Heart left ventricle (tissue), 16 donors: ENCODE measurements at regions not wholly inside any gene's neighbourhood (a gene's known extent, or its start where the extent isn't known, plus 50 kb on each side); places are given as distances from the start of the nearest gene placed in this dataset.

Experiments
- ATAC-seq, 4 donors: fragments of 200-7000 bp; cut with Tn5 transposase; one replicate each; pipeline ENCODE4 v1.9.1; 2020 to 2022; ENCODE audit warnings: moderate library complexity in 4 of 4, mild to moderate bottlenecking in 3 of 4, moderate number of reproducible peaks in 1 of 4
- DNase-seq, 5 donors: peaks; one replicate each; pipeline ENCODE4 v3.0.0-alpha.2; 2020
- H3K27ac ChIP-seq, 12 donors: fragments of 200-600 bp; sonication (generic) in 4 of 12; one replicate each; pipeline versions ENCODE4 v1.5.0 to v1.8.0; 2016 to 2022; ENCODE audit warnings: mild to moderate bottlenecking in 2 of 12
- H3K27me3 ChIP-seq, 9 donors: fragments of 200-600 bp; sonication (generic) in 2 of 9; one replicate each; pipeline versions ENCODE4 v1.5.1 to v1.8.0; 2016 to 2022; ENCODE audit warnings: mild to moderate bottlenecking in 3 of 9
- H3K36me3 ChIP-seq, 9 donors: fragments of 200-600 bp; sonication (generic) in 2 of 9; one replicate each; pipeline versions ENCODE4 v1.5.0 to v1.8.0; 2018 to 2022; ENCODE audit warnings: mild to moderate bottlenecking in 2 of 9
- H3K4me1 ChIP-seq, 12 donors: fragments of 200-600 bp; sonication (generic) in 4 of 12; one replicate each; pipeline versions ENCODE4 v1.5.0 to v1.8.0; 2016 to 2022; ENCODE audit warnings: mild to moderate bottlenecking in 3 of 12
- H3K4me3 ChIP-seq, 12 donors: fragments of 200-600 bp; sonication (generic) in 4 of 12; one replicate each; pipeline versions ENCODE4 v1.5.0 to v1.8.0; 2017 to 2022; ENCODE audit warnings: mild to moderate bottlenecking in 9 of 12, moderate library complexity in 4 of 12
- H3K9me3 ChIP-seq, 12 donors: fragments of 200-600 bp; sonication (generic) in 4 of 12; one replicate each; pipeline versions ENCODE4 v1.5.0 to v1.8.0; 2016 to 2022; ENCODE audit warnings: mild to moderate bottlenecking in 1 of 12
- POLR2A ChIP-seq, 2 donors: fragments of 450-650 bp; IDR thresholded peaks; one replicate each; pipeline ENCODE4 v1.6.1; 2017; ENCODE audit warnings: antibody characterized with exemption in 2 of 2, mild to moderate bottlenecking in 2 of 2, moderate library complexity in 2 of 2
- WGBS, 4 donors: extraction: QIAGEN DNeasy Blood & Tissue Kit in 2 of 4; methylation state at CpG; one replicate each; pipeline versions ENCODE4 v1.1.5 to v1.1.7; 2013 to 2018; 5-methylcytosine and 5-hydroxymethylcytosine counted together
- intact Hi-C, 10 donors: fragments of 100-400 bp; cut with DNase I; formaldehyde crosslinking; loops; one replicate each; pipeline versions ENCODE4 v1.11.1 to v1.14.2; 2022
- TF ChIP-seq, protein P1 (sequence below), 12 donors: fragments of 200-600 bp; sonication (generic) in 4 of 12; IDR thresholded peaks; one replicate each; pipeline versions ENCODE4 v1.5.0 to v1.8.0; 2018 to 2022; ENCODE audit warnings: antibody characterized with exemption in 12 of 12, mild to moderate bottlenecking in 5 of 12
- donor health status: ischemic (EF 13 %, LVEDD 7.1; RV severe dilation, severe dysfunction).
- donor health status: healthy with polysubstance abuse.
- donor health status: DM: no; HTN: yes; CAD: no.
- donor health status: DM: no; HTN: no; CAD: no.
- donor health status: ischemic (EF 25% LVEDD 6.9; RV normal size, moderate dysfunction).
- donor health status: ischemic (EF 25% LVEDD 5.7; RV mildly dilated, moderate dysfunction).
- donor health status: healthy.
- donor health status: DM: yes; HTN: yes; CAD: no.
- donor health status: ischemic (EF 35%, LVEDD 5.7; RV mildly dilated, moderate dysfunction).
- donor health status: nonischemic (EF 11% LVEDD 7.7; RV severe dilation, severe dysfunction).
- donor health status: DM: yes; HTN: yes; CAD: no.
- donor health status: PGD.
- donor health status: ischemic (EF 29% LVEDD 5.4; RV normal size, mild dysfunction).
- donor health status: nonischemic (EF 23%, LVEDD 6.1; RV moderate dilation, normal function).

DNA sequence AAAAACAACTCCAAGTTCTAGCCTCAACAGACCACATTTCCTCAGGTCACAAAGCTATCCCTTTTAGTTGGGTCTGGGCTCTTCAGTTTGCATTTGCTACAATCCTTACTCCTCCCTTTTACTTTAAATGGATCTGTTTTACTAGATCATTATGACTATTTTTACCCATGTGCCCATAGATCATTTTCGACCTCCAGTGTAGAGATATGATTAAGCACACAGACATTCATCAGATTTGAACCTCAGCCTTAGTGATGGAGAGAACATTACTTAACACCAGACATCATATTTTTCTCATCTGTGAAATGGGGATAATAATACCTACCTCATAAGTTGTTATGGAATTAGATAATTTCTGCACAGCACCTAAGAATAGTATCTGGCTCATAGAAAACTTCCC, 141.9 kb downstream of the NPR3 start:
- 62 to 71% (median 66%) methylated on average over 1 of the region's 1 CpG for WGBS, 4 donors
- Histone ChIP-seq H3K36me3 (peaks cover 0 to 4% (median 0%) of the 10 kb centered on the region in 9 donors), H3K4me1 (peaks cover 0 to 7% (median 0%) of the 10 kb centered on the region in 12 donors), H3K27ac (no peak overlapping the region), H3K4me3 (no peak overlapping the region), H3K9me3 (peaks cover 0 to 18% (median 11%) of the 10 kb centered on the region in 12 donors), H3K27me3 (no peaks in the 10 kb centered on the region)
- no peak for TF ChIP-seq POLR2A (IDR thresholded peaks at IDR 0.05)
- TF ChIP-seq, protein P1, sequence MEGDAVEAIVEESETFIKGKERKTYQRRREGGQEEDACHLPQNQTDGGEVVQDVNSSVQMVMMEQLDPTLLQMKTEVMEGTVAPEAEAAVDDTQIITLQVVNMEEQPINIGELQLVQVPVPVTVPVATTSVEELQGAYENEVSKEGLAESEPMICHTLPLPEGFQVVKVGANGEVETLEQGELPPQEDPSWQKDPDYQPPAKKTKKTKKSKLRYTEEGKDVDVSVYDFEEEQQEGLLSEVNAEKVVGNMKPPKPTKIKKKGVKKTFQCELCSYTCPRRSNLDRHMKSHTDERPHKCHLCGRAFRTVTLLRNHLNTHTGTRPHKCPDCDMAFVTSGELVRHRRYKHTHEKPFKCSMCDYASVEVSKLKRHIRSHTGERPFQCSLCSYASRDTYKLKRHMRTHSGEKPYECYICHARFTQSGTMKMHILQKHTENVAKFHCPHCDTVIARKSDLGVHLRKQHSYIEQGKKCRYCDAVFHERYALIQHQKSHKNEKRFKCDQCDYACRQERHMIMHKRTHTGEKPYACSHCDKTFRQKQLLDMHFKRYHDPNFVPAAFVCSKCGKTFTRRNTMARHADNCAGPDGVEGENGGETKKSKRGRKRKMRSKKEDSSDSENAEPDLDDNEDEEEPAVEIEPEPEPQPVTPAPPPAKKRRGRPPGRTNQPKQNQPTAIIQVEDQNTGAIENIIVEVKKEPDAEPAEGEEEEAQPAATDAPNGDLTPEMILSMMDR (IDR thresholded peaks at IDR 0.05) = no peak
- intact Hi-C loops = loop anchor here in 6 of 10 donors (5.0 to 10.0 kb wide), 3 partner anchors 128 to 146 kb away; partner anchors contain the start of gene NPR3 (in 4 of the 6)
- no peak for ATAC-seq
- DNase-seq = no peak

DNA sequence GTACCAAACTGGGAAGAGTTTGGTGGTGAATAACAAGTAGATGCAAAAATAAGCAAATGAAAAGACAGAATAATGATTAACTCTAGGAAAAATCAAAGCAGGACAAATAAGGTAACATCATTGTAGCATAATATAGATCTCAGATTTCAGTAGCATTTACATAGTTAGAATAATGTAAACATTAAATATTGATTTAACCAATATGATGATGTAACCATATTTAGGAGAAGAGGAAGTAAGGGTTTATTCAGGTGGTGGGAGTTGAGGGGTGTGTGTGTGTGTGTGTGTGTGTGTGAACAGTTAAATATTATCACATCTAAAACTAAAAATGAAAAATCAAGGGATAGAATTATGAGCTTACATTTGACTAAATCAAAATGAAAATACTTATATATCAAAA, 143.4 kb downstream of the NPR3 start:
- TF ChIP-seq, protein P1 (IDR thresholded peaks at IDR 0.05) = no peak
- no peak for TF ChIP-seq POLR2A (IDR thresholded peaks at IDR 0.05)
- intact Hi-C loops = loop anchor here in 6 of 10 donors (5.0 to 10.0 kb wide), 3 partner anchors 130 to 147 kb away; partner anchors contain the start of gene NPR3 (in 4 of the 6)

GRCh38 chr5:32859211-32859641, 148.1 kb downstream of the NPR3 start:
- intact Hi-C loops = loop anchor here in 1 of 10 donors (10.0 kb wide), 1 partner anchor 134 kb away; no protein-coding TSS in a partner anchor

More for the DNA sequence above, 143.4 kb downstream of the NPR3 start:
- no peak for DNase-seq
- Histone ChIP-seq H3K27me3 (no peaks in the 10 kb centered on the region), H3K9me3 (peaks cover 0 to 33% (median 22%) of the 10 kb centered on the region in 12 donors), H3K4me3 (no peak overlapping the region), H3K36me3 (peaks cover 0 to 4% (median 0%) of the 10 kb centered on the region in 9 donors), H3K4me1 (peaks cover 0 to 7% (median 0%) of the 10 kb centered on the region in 12 donors), H3K27ac (no peak overlapping the region)
- ATAC-seq = no peak

DNA sequence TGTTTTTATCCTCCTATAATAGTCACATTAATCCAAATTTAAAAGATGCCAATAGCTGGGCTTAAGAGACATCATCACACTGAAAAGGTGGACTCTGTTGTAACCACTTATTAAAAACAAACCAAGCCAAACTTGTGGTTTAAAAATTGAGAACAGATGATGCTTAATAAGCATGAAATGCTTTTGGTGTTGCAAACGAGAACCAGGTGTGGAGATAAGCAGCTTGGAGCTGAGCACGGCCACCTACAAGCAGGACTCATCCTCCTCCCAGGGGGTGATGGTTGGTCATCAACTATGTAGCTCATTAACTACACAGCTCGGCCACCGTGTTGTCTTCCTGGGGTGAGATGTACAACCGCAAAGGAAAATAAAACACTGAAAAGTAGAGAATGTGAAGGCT, 154.4 kb downstream of the NPR3 start:
- no peak for ATAC-seq
- Histone ChIP-seq H3K27ac (no peak overlapping the region), H3K4me1 (no peaks in the 10 kb centered on the region), H3K36me3 (no peaks in the 10 kb centered on the region), H3K9me3 (peaks cover 0 to 6% (median 0%) of the 10 kb centered on the region in 12 donors), H3K4me3 (no peak overlapping the region), H3K27me3 (no peaks in the 10 kb centered on the region)
- no peak for DNase-seq
- intact Hi-C loops = no loop called here
- TF ChIP-seq, protein P1 (IDR thresholded peaks at IDR 0.05) = no peak
- no peak for TF ChIP-seq POLR2A (IDR thresholded peaks at IDR 0.05)
- WGBS, 4 donors = 49 to 71% (median 58%) methylated on average over 5 of the region's 5 CpGs

More at GRCh38 chr5:32859211-32859641, 148.1 kb downstream of the NPR3 start:
- no peaks in the 10 kb centered on the region for H3K36me3 ChIP-seq
- no peaks in the 10 kb centered on the region for H3K27me3 ChIP-seq
- ATAC-seq (no peak), DNase-seq (no peak)
- no peak overlapping the region for H3K27ac ChIP-seq
- H3K4me3 ChIP-seq = no peak overlapping the region
- peaks cover 0 to 43% (median 23%) of the 10 kb centered on the region in 12 donors for H3K9me3 ChIP-seq
- H3K4me1 ChIP-seq = no peaks in the 10 kb centered on the region
- TF ChIP-seq, protein P1 (IDR thresholded peaks at IDR 0.05) = no peak
- TF ChIP-seq POLR2A (IDR thresholded peaks at IDR 0.05) = no peak
